GM18867 (cell line): ENCODE measurements at regions not wholly inside any gene's neighbourhood (a gene's known extent, or its start where the extent isn't known, plus 50 kb on each side); places are given as distances from the start of the nearest gene placed in this dataset.

Source experiments
- ATAC-seq: cut with Tn5 transposase; IDR thresholded peaks from one replicate; pipeline ENCODE4 v1.9.1; 2021; ENCODE audit warnings: mild to moderate bottlenecking, moderate library complexity; ENCODE audit not compliant: unreplicated experiment

DNA sequence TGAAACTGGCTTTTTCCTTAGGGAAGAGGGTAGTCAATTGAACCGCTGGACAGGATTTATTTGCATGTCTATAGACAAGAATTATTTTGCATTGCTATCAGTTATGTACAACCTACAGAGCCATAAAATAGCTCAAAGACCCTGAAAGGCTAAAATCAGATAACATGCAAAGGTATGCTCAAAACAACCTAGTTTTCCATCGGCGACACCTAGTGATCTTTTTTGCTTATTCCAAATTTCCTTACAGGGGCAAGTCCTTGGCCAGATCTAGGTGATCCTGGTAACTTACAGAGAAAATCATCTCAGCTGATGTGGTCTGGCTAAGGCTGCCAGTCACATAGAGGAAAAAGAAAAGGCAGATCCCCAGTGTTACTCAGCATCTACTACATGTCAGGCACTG, 141.2 kb upstream of the RPL38 start:
- ATAC-seq: no peak

DNA sequence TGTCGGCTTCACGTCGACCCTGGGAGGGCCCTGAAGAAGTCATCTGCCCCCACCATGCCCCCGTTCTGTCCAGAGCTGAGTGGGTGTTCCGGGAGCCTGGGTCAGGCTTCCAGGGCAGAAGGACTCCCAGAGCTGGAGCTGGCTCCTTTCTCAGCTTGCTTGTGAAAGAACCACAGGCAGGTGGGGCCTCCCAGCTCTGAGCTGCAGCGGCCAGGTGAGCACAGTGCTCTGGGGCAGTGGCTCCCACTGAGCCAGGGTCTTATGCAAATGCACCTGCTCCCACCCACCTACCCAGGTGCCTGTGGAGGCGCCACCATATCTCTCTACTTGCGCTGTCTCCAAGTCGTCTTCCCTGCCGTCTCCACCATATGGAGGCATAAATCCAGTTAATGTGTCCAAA, 140.0 kb upstream of the RPL38 start:
- no peak for ATAC-seq

DNA sequence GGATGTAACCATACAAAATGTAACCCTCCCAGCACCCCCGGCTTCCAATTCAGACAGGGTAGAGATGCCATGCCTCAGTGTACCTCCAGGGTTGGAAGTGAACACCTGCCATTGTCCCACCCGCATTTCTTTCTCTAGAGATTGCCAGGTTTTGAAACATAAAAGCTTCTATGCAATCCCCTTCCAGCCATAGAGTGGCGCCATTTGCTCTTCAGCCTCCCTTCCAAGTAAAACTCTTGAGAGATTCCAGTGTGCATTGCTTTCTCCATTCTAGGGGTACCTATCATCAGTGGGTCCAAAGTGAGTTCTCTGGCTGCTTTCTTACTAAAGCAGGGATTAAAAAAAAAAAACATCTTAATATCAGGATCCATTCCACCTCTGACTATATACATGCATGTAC, 133.1 kb upstream of the RPL38 start:
- no peak for ATAC-seq

DNA sequence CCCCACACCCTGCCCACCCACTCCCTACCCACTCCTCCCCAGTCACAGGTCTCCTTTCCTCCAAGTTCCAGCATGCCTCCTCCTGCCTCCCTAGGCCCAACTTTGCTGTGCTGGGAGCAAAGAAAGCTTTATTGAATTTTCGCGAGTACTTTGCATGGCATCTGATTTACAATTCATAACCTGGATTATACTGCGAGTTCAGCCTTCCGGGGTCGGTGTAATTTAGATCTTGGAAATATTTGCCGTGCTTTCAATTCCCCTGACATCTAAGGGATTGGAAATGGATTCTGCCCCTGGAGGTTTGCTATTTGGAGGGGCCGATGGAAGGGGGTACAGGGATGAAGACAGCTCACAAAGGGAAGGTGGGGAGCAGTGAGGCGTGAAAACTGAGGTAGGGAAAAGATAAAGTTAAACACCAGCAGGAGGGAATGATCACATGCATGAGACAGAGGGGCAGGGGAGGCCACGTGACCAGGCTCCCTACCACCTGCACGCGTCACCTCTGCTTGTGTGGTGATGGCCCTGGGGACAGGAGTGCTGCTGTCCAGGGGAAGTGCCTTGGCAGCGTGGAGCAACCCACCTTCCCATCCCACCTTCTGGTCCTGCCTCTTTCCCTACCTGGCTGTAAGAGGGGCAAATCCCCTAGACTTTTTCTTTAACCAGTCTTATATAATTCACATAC, 132.3 kb upstream of the RPL38 start:
- no peak for ATAC-seq

DNA sequence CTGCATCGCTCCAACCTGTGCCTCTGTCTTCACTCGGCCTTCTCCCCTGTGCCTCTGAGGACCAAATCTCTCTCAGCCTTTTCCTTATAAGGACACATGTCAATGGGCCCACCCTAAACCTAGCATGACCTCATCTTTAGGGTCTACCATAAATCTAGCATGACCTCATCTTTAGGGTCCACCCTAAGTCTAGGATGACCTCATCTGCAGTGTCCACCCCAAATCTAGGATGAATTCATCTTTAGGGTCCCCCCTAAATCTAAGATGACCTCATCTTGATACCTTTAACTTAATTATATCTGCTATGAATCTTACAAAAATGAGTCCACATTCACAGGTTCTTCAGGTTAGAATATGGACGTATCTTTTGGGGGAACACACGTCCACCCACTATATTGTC, 131.1 kb upstream of the RPL38 start:
- ATAC-seq: no peak

DNA sequence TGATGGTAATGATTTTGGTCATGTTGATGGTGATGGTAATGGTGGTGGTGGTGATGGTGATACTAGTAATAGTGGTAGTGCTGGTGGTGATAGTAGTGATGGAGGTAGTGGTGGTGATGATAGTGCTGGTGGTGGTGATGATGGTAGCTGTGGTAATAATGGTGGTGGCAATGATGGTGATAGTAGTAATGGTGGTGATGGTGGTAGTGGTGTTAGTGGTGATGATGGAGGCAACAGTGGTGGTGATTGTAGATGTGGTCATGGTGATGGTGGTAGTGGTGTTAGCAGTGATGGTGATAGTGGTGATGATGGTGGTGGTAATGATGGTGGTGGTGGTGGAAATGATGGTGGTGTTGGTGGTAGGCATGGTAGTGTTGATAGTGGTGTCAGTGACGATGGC, 127.0 kb upstream of the RPL38 start:
- ATAC-seq: no peak

DNA sequence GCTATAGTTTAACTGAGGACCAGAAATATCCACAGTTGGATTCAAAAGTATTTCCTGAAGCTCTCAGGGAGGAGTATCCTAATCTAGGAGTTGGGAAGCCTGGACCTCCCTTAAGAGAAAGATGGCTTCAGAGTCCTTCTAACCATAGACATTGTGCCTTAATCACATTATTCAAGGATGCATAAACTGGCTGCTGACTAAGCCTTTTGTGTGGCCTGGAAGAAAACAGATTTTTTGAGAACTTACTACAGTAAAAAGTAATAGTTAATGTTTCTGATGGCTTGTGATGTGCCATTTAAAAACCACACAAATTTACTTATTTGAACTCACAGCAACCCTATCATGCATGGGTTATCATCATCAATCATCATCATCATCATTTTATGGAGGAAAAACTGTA, 126.2 kb upstream of the RPL38 start:
- no peak for ATAC-seq

DNA sequence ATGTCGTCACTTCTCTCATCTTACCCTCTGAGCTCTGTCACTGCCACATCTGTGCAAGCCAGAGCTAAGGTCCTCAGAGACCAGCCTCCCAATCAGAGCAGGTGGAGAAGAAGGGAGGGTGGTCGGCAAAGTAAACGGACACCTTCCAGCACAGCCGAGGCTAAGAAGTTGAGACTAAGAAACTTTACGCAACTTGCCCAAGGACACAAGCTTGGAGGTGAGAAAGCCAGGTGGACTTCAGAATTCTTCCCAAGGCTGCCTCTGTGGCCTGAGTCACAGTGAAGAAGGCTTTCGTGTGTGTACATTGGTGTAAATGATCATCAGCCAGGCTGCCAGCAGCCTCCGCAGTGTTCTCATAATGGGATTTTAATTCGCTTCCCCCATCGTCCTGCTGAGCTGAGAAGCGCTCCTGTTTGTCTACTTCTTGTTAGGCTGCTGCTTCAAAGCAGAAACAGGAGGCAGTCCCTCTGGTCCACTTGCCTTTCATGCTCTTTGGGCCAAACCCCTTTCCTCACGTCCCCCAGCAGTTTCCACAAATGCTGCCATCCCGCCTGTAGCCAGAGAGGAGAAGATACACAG, 125.0 kb upstream of the RPL38 start:
- no peak for ATAC-seq

DNA sequence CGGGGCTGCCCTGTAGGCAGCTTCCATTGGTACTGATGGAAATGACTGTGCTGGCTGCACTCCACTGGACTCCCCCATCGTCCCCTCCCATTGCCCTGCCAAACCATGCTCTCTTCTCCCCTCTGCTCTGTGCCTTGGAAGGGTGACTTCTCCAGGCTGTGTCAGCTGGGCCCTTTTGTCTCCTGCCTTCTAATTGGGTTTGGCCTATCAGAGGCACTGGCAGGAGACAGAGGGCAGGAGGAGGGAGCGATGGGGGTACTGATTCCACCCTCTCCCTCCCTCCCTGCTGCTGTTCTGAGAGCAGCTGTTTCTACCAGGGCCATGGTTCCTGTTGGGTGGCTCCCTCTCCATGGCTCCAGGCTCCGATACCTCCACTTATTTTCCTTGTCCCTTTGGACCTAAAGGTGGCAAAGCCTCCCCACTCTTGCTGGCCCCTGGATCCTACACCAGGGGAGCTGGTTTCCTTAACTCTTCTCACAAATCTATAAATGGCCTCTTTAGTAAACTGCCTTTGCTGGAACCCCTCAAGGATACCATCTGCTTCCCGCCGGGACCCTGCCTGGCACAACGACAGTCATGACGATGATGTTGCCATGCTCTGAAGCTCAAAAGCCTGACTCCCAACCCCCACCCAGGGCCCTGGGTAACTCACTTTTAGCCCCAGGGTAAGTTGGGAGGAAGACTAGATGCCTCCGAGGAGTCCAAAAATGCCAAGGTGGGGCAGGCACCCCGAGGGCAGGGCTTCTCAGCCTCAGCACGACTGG, 123.8 kb upstream of the RPL38 start:
- no peak for ATAC-seq

DNA sequence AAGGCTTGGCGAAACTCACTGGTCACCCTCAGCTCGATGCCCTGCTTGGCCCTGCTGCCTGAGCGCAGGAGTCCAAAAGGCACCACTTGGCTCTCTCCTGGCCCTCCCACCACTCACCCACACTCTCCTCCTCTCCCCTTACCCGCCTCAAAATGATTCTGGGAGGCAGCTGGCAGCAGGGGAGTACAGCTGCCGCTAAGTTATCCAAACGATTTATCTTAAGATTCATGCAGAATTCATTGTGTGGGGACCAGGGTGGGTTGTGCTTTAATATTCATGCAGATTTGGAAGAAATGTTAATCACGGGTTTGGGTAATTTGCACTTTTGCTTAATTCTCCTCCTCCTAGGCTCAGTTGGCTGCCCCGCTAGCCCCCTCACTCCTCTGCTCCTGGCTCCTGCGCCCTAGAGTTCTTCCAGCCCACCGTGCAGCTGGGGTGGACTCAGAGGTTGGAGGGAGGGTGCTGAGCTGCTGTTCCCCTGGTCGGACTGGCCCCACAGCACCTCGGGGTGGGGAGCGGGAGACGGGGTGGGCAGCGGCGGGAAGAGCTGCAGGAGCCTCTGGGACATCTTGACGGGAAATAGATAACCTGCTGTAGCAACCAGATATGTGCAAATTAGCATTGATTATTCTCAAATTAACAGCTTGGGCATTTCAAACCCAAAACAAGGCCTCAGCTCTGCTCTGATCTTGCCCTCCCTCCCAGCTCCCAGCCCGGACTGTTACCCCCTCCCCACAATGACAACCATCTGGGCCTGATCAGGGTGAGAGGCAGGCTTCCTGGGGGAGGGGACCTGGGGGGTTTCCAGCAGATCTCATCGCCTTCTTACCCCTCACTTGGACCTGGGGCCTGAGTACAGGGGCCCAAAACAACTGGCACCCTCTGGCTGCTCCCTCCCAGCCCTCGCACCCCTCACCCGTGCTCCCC, 122.6 kb upstream of the RPL38 start:
- ATAC-seq: no peak

DNA sequence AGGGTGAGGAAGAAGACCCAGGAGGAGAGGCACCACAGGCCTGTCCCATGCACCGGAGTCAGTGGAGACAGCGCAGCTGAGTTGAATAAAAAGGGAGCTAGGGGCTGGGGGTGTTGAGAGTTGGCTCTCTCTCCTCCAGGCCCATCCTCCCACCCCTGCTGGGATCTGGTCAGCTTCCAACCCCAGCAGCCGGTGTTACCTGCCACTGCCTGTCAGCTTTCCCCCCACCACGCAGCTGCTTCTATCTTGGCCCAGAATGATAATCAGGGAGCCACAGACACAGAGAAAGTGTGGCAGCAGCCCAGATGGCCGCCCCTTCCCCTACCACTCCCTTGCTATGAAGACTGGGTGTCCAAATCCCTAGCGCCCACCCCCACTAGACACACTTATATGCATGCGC, 120.6 kb upstream of the RPL38 start:
- no peak for ATAC-seq

DNA sequence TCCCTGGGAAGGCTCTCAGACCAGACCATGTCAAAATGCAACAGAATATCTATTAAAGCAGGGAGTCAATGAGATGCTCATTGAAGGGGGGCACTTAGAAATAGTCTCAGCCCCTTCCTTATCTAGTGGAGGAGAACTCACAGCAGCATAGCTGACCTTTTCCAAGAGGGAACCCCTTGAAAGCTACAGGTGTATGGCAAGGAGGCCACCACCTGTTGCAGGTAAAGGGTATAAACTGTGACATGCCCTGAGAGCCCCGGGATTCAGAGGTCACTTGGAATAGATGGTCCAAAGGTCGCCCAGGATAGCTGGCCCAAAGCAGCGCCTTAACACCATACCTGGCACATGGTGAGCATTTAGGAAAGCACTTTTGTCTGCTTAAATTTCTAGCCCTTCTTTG, 120.2 kb upstream of the RPL38 start:
- no peak for ATAC-seq

DNA sequence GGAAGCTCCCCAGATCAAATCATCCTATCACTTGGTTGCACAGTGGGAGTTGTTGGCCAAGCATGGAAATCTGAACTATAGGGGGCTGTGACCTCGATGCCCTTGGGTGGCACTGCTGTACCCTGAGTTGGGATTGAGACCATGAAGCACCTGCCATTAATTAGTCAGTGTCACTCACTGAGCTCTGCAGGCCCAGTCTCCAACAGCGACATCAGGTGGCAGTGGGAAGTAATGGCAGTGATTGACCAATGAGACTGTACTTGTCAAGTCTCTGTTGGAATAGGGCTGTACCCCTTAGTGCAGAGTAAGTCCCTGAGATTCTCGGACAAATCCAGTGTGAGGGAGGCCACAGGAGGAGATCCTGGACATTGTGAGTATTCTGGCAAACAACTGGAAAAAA, 118.0 kb upstream of the RPL38 start:
- ATAC-seq: no peak

DNA sequence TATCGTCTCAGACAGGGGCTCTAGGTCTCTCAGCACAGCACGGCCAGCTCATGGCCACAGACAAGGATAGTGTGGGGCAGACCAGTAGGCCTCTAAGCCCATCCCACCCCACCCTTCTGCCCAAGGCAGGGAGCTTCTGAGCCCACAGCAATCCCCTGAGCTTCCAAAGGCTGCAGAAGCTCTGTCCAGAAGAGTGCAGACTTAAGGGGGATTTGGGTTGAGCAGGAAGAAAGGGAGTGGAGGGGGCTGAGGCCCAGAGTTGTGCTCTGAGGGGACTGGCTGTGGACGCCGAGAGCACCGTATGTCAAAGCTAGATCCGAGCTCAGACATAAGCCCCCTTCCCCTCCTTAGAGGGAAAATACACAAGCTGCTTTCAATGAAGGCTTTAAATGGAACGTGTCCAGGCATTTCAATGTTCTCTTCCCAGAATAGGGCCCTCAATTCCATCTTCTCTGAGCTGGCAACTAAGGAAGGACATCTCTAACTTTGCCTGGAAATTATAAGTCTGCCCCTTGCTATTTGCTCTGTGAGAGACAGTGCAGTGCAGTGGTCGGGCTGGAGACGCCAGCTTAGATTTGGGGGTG, 116.4 kb upstream of the RPL38 start:
- no peak for ATAC-seq

DNA sequence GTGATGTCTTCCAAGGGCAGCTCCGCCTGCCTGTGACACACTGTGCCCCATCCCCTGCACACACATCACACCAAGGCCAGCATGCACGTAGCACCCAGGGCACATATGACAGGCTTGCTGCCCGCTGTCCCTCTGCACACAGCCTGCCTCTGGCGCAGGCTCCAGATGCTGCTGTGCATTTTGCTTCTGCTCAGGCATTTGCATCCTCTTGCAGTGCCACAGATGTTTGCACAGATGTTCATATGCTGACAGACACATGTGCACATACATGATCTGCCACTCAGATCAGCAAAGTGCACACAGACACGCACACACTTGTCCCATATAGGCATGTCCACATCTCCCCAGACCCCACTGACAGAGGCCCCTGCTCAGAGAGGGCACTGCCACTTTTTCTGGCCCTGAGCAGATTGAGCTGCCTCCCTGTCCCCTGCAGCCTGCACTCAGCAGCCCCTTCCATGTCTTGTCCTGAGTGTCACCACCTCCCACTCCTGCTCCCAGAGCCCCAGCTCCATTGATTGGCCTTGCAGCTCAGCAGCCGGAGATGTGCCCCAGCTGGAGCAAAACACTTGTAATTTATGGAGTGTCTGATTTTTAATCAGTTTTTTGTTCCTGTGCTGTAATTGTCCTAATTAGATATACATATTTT, 115.1 kb upstream of the RPL38 start:
- ATAC-seq: no peak

DNA sequence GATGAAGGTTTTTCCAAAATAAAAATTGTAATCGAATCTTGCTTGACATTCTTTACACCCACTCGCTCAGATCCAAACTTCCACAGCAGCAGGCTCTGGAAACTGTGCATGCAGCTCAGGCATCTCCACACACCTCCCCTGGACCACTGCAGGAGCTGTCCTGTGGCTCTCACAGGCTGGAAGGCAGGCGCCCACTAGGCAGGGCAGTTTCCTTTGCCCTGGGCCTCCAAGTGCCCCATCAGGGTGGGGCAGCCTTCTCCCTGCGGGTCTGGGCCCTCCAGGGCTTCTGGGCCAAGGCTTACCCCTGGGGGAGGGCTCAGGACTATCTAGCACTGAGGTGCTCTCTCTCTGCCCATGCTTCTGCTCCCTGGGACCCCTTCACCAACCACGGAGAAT, 114.5 kb upstream of the RPL38 start:
- no peak for ATAC-seq

DNA sequence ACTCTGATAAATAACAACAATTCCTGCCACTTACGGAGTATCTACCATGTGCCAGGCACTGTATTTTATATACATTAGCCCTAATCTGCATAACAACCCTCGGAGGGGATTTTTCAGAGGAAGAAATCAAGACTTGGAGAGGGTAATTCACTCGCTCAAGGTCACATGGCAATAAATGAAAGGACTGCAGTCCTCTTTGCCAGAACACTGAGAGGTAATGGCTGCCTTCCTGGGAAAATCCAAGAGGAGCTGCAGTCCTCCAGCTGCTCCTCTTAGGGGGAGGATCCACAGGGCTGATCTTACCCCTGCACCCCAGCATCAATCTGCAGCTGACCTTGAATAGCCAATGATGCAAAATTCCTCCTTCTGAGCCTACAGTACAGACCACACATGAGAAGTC, 114.1 kb upstream of the RPL38 start:
- ATAC-seq: no peak

DNA sequence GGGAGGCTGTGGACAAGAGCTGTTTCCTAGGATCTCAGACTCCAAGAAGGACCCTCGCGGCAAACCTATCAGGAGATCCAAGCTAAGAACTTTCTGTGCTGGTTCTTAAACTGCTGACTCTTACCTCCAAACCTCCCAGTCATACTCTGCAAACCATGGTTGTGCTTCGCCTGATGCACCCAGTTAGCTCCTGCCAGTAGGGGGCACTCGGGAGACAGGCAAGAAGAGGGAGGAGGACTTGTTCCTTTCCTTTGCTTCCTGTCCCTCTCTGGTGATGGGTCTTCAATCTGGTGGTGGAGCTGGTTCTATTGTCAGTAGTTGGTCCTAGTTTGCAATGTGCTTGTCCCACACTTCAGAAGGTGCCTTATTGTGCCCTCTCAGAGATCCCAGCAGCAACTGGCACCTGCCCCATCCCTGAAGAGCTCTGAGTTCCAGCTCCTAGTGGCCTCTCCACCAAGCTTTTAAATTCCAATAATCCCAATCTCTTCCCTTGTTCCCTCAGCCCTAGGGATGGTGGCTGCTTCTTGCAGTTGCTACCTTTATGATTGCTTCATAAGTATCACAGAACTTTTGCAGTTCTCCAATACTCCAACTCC, 113.5 kb upstream of the RPL38 start:
- ATAC-seq: no peak

DNA sequence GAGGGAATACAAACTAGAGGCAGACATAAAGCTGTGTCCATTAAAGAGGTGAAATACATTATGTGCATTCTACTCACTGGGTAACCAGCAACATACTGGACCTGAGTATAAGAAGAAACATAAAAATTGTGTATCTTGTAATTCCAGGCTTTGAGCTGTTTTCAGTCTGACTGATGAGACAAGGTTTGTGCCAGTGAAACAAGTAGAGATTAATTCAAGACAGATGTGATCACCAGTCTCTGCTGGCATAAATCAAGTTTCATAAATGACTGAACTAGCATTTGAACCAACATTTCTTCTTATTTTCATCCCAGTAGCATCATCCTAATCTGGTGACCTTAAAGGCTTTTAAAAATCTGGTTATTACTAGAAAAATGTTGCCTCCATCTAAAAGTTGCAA, 108.8 kb upstream of the RPL38 start:
- no peak for ATAC-seq

DNA sequence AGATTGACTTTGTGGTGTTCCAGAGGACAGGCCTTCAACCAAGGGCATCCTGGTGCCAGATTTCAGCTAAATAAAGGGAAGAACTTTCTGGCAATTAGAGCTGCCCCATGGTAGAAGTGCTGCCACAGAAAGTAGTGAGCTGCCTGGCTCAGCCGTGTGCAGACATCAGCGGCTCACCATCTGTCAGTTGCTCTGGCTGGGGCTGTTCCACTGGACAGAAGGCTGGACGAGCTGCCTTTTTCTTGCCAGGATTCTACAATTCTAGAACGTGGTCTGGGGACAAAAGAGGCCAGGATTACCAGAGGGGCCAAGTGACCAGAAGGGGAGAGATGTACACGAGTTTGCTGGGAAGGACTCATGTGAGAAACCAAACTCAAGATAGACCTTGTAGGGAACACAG, 107.0 kb upstream of the RPL38 start:
- no peak for ATAC-seq
